Fibroblast of lung (primary cell): ENCODE measurements at regions not wholly inside any gene's neighbourhood (a gene's known extent, or its start where the extent isn't known, plus 50 kb on each side); places are given as distances from the start of the nearest gene placed in this dataset.

Experiments used
- CTCF ChIP-seq, 2 donors: IDR thresholded peaks in 1 of 2; conservative IDR thresholded peaks in 1 of 2; 1 replicate in 1 of 2; 2 replicates in 1 of 2; pipeline ENCODE4 v1.5.1; 2011 to 2012; ENCODE audit warnings: low read length in 2 of 2, control low read depth in 1 of 2, inconsistent platforms in 1 of 2, low read depth in 1 of 2, mild to moderate bottlenecking in 1 of 2
- EZH2 ChIP-seq: IDR thresholded peaks from 2 replicates; pipeline ENCODE4 v1.5.1; 2012; ENCODE audit warnings: low read length, control low read depth, mild to moderate bottlenecking; ENCODE audit errors: missing control alignments

GRCh38 chr6:147782302-147782701 is 273.8 kb downstream of the SAMD5 start:
- TF ChIP-seq CTCF (conservative IDR thresholded peaks at IDR 0.05 in 1 of 2, IDR thresholded peaks at IDR 0.05 in 1 of 2; ENCODE audit: low read depth in 1 of 2, low read length in 2 of 2) (no peak), EZH2 (no peak)
